ENCODE measurements at regions not wholly inside any gene's neighbourhood (a gene's known extent, or its start where the extent isn't known, plus 50 kb on each side); places are given as distances from the start of the nearest gene placed in this dataset.
A peak's percentile ranks its signal among the peaks of the same experiment; 100 is the strongest.

DNA sequence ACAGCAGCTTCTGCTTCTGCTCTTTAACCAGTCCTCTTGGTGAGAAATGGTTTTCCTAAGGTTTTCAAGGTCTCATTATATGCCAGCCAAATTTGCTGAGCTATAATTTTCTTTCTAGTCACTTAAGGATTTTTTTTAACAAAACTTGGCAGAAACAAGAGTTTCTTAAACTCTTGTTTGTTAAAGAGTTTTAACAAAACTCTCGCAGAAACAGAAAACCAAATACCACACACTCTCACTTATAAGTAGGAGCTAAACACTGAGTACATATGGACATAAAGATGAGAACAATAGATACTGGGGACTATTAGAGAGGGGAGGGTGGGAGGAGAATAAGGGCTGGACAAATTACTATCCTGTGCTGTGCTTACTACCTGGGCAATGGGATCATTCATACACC lies 908.3 kb downstream of the TUSC7 start:
- no peak for TF ChIP-seq GATA2 (IDR thresholded peaks at IDR 0.05; ENCODE audit: low read depth, low read length)
- TF ChIP-seq GATA3 (IDR thresholded peaks at IDR 0.05; ENCODE audit: low read depth, low read length) = no peak

DNA sequence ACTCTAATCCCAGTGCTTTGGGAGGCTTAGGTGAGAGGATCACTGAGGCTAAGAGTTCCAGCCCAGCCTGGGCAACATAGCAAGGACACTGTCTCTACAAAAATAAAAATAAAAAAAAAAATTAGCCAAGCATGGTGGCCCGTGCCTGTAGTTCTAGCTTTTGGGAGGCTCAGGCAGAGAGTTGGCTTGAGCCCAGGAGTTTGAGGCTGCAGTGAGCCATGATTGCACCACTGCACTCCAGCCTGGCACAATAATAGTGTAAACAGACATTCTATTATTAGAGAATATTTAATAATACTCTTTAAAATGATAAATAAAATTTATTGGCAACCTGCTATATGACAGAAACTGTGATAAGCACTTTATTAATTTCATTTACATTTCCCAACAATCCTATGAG lies 908.9 kb downstream of the TUSC7 start:
- TF ChIP-seq GATA2 (IDR thresholded peaks at IDR 0.05; ENCODE audit: low read depth, low read length) (no peak), GATA3 (IDR thresholded peaks at IDR 0.05; ENCODE audit: low read depth, low read length) (no peak)

DNA sequence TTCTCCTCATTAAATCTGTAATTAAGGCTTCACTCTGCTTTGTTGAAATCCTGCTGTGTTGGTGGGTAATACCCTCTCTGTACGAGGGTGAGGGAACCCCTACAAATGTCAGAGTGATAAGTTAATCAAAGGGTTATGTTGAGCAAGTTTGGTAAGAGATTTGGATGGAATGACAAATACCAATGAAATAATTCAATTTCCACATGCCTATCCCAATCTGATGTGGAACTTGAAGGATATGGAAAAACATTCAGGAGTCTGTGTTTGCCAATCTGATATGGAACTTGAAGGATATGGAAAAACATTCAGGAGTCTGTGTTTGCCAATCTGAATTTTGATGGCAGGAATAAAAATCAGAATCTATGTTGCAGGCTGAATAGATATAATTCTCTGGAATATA lies 910.2 kb downstream of the TUSC7 start:
- TF ChIP-seq GATA2 (IDR thresholded peaks at IDR 0.05; ENCODE audit: low read depth, low read length) (no peak), GATA3 (IDR thresholded peaks at IDR 0.05; ENCODE audit: low read depth, low read length) (no peak)

DNA sequence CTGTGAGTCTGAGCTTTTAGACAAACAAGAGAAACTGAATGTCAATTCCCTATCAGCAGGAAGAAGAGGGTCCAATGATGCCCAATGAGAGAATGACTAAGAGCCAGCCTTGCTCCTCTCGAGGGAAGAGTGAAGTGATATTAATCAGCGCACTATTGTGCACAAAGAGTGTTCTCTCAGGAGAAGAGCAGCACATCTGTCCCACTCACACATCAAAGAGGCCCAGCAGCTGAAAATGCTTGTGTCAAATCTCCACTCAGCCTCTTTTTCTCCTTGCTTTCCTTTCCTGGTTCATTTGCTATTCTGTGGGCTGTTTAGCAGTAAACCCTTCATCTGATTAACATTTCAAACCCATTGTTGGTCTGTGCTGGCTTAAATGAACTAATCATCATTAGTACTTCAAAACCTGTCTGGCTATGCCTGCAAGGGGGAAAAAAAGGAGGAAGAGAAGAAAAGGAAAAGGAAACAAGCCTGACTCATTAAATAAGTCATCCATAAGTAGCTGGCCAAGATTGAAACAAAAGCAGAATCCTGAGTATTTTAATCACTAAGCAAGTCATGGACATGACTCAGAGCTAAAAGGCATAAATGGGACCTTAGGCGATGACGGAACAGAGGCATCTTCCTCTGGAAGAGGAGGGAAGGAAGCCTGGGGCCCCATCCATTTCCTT lies 912.7 kb downstream of the TUSC7 start:
- no peak for TF ChIP-seq GATA3 (IDR thresholded peaks at IDR 0.05; ENCODE audit: low read depth, low read length)
- TF ChIP-seq GATA2 (IDR thresholded peaks at IDR 0.05; ENCODE audit: low read depth, low read length) = no peak

DNA sequence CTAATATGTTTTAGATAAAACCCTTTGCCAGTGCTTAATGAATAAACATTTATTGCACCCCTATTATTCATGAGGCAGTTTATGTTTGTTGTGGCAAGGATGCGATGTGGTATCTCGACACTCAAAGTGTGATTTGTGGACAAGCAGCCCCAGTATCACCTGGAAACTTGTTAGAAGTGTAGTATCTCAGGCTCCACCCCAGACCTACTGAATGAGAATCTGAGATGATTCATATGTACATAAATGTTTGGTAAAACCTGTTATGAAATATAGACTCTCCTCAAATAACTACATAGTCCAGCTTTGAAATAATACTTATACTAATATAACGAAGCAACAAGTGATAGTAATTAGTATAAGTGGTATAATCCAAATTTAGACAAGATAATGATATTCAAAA lies 914.8 kb downstream of the TUSC7 start:
- TF ChIP-seq GATA2 (IDR thresholded peaks at IDR 0.05; ENCODE audit: low read depth, low read length) (no peak), GATA3 (IDR thresholded peaks at IDR 0.05; ENCODE audit: low read depth, low read length) (no peak)

DNA sequence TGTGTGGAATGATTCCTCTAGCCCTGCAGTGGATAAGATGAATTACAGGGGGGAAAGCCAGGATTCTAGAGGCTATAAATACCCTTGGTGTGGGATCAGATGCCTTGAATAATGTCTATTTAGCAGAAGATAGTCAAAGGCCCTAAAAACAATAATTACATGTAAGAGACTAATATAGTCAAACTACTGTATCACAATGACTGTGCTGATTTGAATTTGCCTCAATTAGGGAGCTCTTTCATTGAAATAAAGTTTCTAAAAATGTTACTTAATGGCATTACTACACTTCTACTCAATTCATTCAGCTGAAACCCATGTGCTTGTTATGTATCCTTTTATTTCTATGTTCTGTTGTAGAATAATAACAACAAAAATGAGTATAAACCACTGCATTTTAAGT lies 915.6 kb downstream of the TUSC7 start:
- no peak for TF ChIP-seq GATA2 (IDR thresholded peaks at IDR 0.05; ENCODE audit: low read depth, low read length)
- no peak for TF ChIP-seq GATA3 (IDR thresholded peaks at IDR 0.05; ENCODE audit: low read depth, low read length)

DNA sequence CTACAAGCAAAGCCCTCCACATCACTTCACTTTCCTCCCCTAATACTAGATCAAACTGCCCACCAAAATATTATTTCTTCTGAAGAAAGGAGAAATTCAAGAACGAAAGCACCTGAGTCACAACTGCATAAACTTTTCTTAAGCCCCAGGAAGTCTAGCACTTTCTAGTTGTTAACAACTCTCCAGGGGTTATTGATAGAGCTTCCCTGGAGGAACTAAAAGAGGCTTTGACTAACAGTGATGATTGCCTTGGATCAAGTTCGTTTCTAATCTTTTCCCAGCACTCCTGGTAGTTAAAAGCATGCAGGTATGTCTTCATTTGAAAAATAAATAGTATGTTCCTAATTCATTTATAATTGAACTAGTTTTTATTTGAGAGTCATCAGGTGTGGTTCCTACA lies 917.0 kb downstream of the TUSC7 start:
- no peak for TF ChIP-seq GATA3 (IDR thresholded peaks at IDR 0.05; ENCODE audit: low read depth, low read length)
- no peak for TF ChIP-seq GATA2 (IDR thresholded peaks at IDR 0.05; ENCODE audit: low read depth, low read length)

DNA sequence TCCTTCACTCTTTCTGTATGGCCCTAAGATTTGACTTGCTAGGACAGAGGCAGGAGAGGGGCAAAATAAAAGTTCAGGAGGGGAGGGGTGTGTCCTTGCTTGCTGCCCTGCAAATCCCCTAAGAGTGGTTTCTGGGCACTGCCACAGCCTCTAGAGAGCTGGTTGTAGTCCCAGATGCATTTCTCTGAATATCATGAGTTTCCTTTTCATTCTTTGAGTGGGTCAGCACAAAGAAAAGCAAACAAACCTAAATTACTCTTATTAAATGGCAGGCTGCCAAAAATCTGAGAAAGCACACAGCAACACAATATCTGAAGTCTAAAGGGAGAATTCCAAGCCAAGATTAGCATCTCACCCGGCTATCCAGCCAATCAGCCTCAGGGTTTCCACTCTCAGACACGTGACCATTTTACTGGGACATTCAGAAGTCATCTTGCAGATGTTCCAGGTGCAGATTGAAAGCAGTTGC lies 919.3 kb downstream of the TUSC7 start:
- TF ChIP-seq GATA2 (IDR thresholded peaks at IDR 0.05; ENCODE audit: low read depth, low read length) (peak; percentile 99), GATA3 (IDR thresholded peaks at IDR 0.05; ENCODE audit: low read depth, low read length) (peak; percentile 97)

DNA sequence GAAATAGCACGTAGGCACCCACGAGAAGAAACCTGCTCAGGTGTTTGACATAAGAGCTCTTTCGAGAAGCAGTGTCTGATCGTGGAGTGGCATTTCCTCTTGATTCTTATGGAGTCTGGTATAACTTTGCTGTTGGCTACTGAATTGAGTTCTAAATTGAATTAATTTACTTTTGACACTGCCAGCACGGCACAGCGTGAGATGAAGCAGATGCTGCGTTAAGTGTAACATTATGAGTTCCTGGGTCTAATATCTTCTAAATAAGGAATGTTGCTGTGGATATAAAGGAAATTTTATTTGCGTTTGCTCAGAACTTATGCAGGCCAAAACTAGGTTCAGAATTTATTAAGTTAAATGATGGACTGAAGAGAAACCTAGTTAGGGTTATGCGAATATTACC lies 919.9 kb downstream of the TUSC7 start:
- TF ChIP-seq GATA3 (IDR thresholded peaks at IDR 0.05; ENCODE audit: low read depth, low read length) (no peak), GATA2 (IDR thresholded peaks at IDR 0.05; ENCODE audit: low read depth, low read length) (no peak)

DNA sequence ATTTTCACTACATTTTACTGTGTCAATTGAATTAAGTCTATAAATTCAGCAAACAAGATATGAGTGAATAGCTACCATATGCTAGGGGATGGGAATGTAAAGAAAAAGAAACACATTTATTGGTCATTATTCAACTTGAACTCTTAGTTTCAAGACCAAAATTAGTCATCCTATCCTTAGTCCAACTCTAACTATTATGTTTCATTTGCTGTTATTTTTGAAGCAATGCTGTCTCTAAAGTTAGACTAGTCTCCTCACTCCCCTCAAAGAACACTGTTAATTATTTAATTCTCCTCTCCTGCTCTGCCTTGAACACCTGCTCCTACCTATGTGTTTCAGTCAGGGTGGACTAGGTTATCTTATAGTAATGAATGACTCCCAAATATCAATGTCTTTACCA lies 920.9 kb downstream of the TUSC7 start:
- no peak for TF ChIP-seq GATA2 (IDR thresholded peaks at IDR 0.05; ENCODE audit: low read depth, low read length)
- no peak for TF ChIP-seq GATA3 (IDR thresholded peaks at IDR 0.05; ENCODE audit: low read depth, low read length)

DNA sequence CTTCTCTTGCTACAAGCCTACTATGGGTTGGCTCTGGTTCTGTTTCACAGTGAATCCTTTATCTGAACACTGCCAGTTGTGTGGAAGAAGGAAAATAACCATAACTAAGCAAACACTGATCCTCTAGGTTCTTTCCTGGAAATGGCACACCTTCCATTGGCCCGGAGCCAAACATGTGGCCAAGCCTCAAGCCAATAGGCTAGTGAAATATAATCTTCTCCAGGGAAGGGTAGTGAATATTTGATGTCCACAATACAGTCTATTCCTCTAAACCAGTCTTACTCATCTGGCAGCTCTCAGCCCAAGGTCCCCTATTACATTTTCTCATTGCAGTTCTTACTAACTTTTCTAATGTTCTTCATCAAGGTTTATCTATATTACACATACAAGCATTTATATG lies 921.3 kb downstream of the TUSC7 start:
- TF ChIP-seq GATA3 (IDR thresholded peaks at IDR 0.05; ENCODE audit: low read depth, low read length) (no peak), GATA2 (IDR thresholded peaks at IDR 0.05; ENCODE audit: low read depth, low read length) (no peak)

DNA sequence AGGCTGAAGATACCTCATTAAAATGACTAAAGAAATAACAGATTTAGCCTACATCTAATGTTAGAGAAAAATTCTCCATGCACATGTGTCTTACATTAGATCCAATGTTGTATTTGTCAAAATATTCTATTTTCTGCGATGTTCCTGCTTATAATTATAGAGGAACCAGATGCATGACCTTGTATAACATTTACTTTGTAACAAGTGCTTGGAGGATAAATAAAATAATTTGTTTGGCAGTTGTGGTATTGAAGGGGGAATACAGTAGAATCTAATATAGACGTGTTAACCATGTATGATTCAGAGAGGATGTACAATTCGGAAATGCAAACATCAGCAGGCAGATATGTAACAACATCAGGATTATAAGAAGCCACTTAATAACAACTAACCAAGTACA lies 922.2 kb downstream of the TUSC7 start:
- TF ChIP-seq GATA2 (IDR thresholded peaks at IDR 0.05; ENCODE audit: low read depth, low read length) (no peak), GATA3 (IDR thresholded peaks at IDR 0.05; ENCODE audit: low read depth, low read length) (no peak)

DNA sequence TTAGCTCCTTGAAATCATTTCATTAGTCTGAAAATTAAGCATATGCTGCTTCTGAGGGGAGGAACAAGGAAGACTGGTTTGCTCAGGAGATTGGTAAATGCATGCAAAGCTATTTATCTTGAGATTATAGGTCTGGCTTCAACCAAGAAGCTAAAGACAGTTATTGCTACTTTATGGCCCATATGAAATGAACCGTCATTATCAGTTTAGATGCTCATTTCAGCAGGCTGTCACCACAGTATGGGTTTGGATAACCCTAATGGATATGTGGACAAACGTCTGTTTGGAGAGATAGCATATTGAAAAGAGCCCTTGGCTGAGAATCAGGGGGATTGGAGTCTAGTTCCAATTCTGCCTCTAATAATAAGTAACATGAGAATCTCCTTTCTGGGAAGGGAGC lies 922.6 kb downstream of the TUSC7 start:
- TF ChIP-seq GATA2 (IDR thresholded peaks at IDR 0.05; ENCODE audit: low read depth, low read length) = no peak
- no peak for TF ChIP-seq GATA3 (IDR thresholded peaks at IDR 0.05; ENCODE audit: low read depth, low read length)

DNA sequence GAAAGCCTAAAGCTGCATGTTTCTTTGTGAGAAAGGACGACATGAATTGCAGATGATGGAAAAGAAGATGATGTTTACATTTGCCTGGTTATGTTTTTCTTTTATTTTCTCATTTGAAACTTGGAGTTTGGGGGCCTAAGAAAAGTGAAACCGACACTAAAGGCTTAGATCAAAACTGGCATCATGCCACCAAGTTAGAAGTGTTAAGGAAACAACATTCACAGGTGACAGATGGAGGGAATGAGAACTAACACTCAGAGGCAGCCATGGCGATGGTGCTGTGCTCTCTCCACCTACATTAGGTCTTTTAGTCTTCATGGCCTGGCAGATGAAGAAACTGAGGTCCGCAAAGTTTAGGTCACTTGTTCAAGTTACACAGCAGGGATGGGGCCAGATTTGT lies 923.6 kb downstream of the TUSC7 start:
- TF ChIP-seq GATA2 (IDR thresholded peaks at IDR 0.05; ENCODE audit: low read depth, low read length) = no peak
- TF ChIP-seq GATA3 (IDR thresholded peaks at IDR 0.05; ENCODE audit: low read depth, low read length) = no peak

DNA sequence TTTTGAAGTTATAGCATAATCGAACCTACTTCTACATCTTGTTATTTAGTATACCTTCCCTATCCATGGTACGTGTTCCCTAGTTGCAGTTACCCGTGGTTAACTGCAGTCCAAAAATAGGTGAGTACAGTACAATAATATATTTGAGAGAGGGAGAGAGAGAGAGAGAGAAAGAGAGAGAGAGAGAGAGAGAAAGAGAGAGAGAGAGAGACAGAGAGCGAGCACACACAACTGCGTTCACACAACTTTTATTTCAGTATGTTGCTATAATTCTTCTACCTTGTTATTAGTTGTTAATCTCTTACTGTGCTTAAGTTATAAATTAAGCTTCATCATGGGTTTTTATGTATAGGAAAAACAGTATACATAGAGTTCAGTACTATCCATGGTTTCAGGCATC lies 928.1 kb downstream of the TUSC7 start:
- TF ChIP-seq GATA2 (IDR thresholded peaks at IDR 0.05; ENCODE audit: low read depth, low read length) (no peak), GATA3 (IDR thresholded peaks at IDR 0.05; ENCODE audit: low read depth, low read length) (no peak)

DNA sequence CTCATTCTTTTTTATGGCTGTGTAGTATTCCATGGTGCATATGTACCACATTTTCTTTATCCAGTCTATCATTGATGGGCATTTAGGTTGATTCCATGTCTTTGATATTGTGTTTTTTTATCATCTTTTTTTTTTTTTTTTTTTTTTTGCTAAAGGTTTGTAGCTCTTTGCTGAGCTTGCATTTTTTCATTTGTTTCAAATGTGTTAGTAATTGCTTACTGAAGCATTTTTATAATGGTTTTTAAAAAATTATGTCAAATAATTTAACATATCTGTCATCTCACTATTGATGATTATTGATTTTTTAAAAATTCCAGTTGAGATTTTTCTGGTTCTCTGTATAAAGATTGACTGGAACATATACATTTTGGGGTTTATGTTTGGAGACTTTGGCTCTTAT lies 934.6 kb downstream of the TUSC7 start:
- no peak for TF ChIP-seq GATA2 (IDR thresholded peaks at IDR 0.05; ENCODE audit: low read depth, low read length)
- no peak for TF ChIP-seq GATA3 (IDR thresholded peaks at IDR 0.05; ENCODE audit: low read depth, low read length)
